ENCODE measurements at regions not wholly inside any gene's neighbourhood (a gene's known extent, or its start where the extent isn't known, plus 50 kb on each side); places are given as distances from the start of the nearest gene placed in this dataset.
"Not testable (repeated sequence)": the region's sequence is repeated elsewhere in the genome, so short reads cannot be mapped to it uniquely, and the experiment has no call there.

- peaks cover 60% of the 10 kb centered on the region for H3K27me3 Mint-ChIP-seq
- H3K4me1 Mint-ChIP-seq (ENCODE audit: low read depth): peaks cover 7% of the 10 kb centered on the region
- no peak for DNase-seq (ENCODE audit: low spot score, unreplicated experiment)
- peak overlapping the region; percentile 70 for H3K27ac Mint-ChIP-seq
- TF ChIP-seq CTCF (IDR thresholded peaks at IDR 0.05; ENCODE audit: unreplicated experiment): no peak
- H3K4me3 Mint-ChIP-seq (ENCODE audit: low read depth): peak overlapping the region; percentile 37
- H3K9me3 Mint-ChIP-seq (ENCODE audit: low read depth): no peaks in the 10 kb centered on the region
- H3K36me3 Mint-ChIP-seq (ENCODE audit: insufficient read depth): no peaks in the 10 kb centered on the region
Measured at GRCh38 chr5:154603953-154604679, 126.1 kb upstream of the HAND1 start.

GRCh38 chr5:154603485-154603884, 125.5 kb upstream of the HAND1 start:
- H3K27ac Mint-ChIP-seq: no peak overlapping the region
- peaks cover 2% of the 10 kb centered on the region for H3K4me1 Mint-ChIP-seq (ENCODE audit: low read depth)
- H3K36me3 Mint-ChIP-seq (ENCODE audit: insufficient read depth): no peaks in the 10 kb centered on the region
- no peak for TF ChIP-seq CTCF (IDR thresholded peaks at IDR 0.05; ENCODE audit: unreplicated experiment)
- no peak for DNase-seq (ENCODE audit: low spot score, unreplicated experiment)
- peaks cover 54% of the 10 kb centered on the region for H3K27me3 Mint-ChIP-seq
- no peak overlapping the region for H3K4me3 Mint-ChIP-seq (ENCODE audit: low read depth)
- H3K9me3 Mint-ChIP-seq (ENCODE audit: low read depth): no peaks in the 10 kb centered on the region

- H3K27me3 Mint-ChIP-seq: peaks cover 54% of the 10 kb centered on the region
- no peak for TF ChIP-seq CTCF (IDR thresholded peaks at IDR 0.05; ENCODE audit: unreplicated experiment)
- no peak overlapping the region for H3K27ac Mint-ChIP-seq
- DNase-seq (ENCODE audit: low spot score, unreplicated experiment): no peak
- peaks cover 1% of the 10 kb centered on the region for H3K4me1 Mint-ChIP-seq (ENCODE audit: low read depth)
- H3K36me3 Mint-ChIP-seq (ENCODE audit: insufficient read depth): no peaks in the 10 kb centered on the region
- no peaks in the 10 kb centered on the region for H3K9me3 Mint-ChIP-seq (ENCODE audit: low read depth)
- H3K4me3 Mint-ChIP-seq (ENCODE audit: low read depth): no peak overlapping the region
Measured at GRCh38 chr5:154603011-154603410, 125.0 kb upstream of the HAND1 start.

GRCh38 chr5:154601014-154601413, 123.0 kb upstream of the HAND1 start:
- no peaks in the 10 kb centered on the region for H3K9me3 Mint-ChIP-seq (ENCODE audit: low read depth)
- no peak overlapping the region for H3K4me3 Mint-ChIP-seq (ENCODE audit: low read depth)
- peaks cover 45% of the 10 kb centered on the region for H3K27me3 Mint-ChIP-seq
- peaks cover 1% of the 10 kb centered on the region for H3K4me1 Mint-ChIP-seq (ENCODE audit: low read depth)
- DNase-seq (ENCODE audit: low spot score, unreplicated experiment): no peak
- H3K36me3 Mint-ChIP-seq (ENCODE audit: insufficient read depth): no peaks in the 10 kb centered on the region
- no peak overlapping the region for H3K27ac Mint-ChIP-seq
- TF ChIP-seq CTCF (IDR thresholded peaks at IDR 0.05; ENCODE audit: unreplicated experiment): no peak

- H3K9me3 Mint-ChIP-seq (ENCODE audit: low read depth): no peaks in the 10 kb centered on the region
- TF ChIP-seq CTCF (IDR thresholded peaks at IDR 0.05; ENCODE audit: unreplicated experiment): no peak
- H3K27me3 Mint-ChIP-seq: peaks cover 24% of the 10 kb centered on the region
- H3K27ac Mint-ChIP-seq: no peak overlapping the region
- H3K4me3 Mint-ChIP-seq (ENCODE audit: low read depth): no peak overlapping the region
- no peak for DNase-seq (ENCODE audit: low spot score, unreplicated experiment)
- H3K36me3 Mint-ChIP-seq (ENCODE audit: insufficient read depth): no peaks in the 10 kb centered on the region
- H3K4me1 Mint-ChIP-seq (ENCODE audit: low read depth): no peaks in the 10 kb centered on the region
Measured at GRCh38 chr5:154598021-154598420, 120.0 kb upstream of the HAND1 start.

GRCh38 chr5:154596844-154597243, 118.8 kb upstream of the HAND1 start:
- not testable (repeated sequence) for H3K9me3 Mint-ChIP-seq (ENCODE audit: low read depth); DNase-seq (ENCODE audit: low spot score, unreplicated experiment); H3K4me1 Mint-ChIP-seq (ENCODE audit: low read depth); H3K4me3 Mint-ChIP-seq (ENCODE audit: low read depth); H3K27ac Mint-ChIP-seq; H3K36me3 Mint-ChIP-seq (ENCODE audit: insufficient read depth)
- peaks cover 13% of the 10 kb centered on the region for H3K27me3 Mint-ChIP-seq

All from progenitor cell of endocrine pancreas (in vitro differentiated cells).